ENCODE measurements at regions not wholly inside any gene's neighbourhood (a gene's known extent, or its start where the extent isn't known, plus 50 kb on each side); places are given as distances from the start of the nearest gene placed in this dataset.

GRCh38 chr1:29455781-29456180 is 219.5 kb downstream of the PTPRU start:
- DNase-seq (ENCODE audit: low read depth, low spot score) = no peak

GRCh38 chr1:29454616-29455380 is 218.5 kb downstream of the PTPRU start:
- DNase-seq (ENCODE audit: low read depth, low spot score) = no peak

GRCh38 chr1:29453502-29454240 is 217.3 kb downstream of the PTPRU start:
- peak; percentile 75 for DNase-seq (ENCODE audit: low read depth, low spot score)

- no peak for DNase-seq (ENCODE audit: low read depth, low spot score)
Observed at GRCh38 chr1:29452463-29453230, 216.3 kb downstream of the PTPRU start.

GRCh38 chr1:29451368-29451892 is 215.1 kb downstream of the PTPRU start:
- no peak for DNase-seq (ENCODE audit: low read depth, low spot score)

GRCh38 chr1:29450591-29450990 is 214.3 kb downstream of the PTPRU start:
- no peak for DNase-seq (ENCODE audit: low read depth, low spot score)

GRCh38 chr1:29448456-29449235 is 212.3 kb downstream of the PTPRU start:
- DNase-seq (ENCODE audit: low read depth, low spot score) = no peak

- DNase-seq (ENCODE audit: low read depth, low spot score) = no peak
Observed at GRCh38 chr1:29447368-29447767, 211.0 kb downstream of the PTPRU start.

GRCh38 chr1:29444782-29445729 is 208.7 kb downstream of the PTPRU start:
- DNase-seq (ENCODE audit: low read depth, low spot score) = no peak

- DNase-seq (ENCODE audit: low read depth, low spot score) = no peak
Observed at GRCh38 chr1:29444081-29444715, 207.9 kb downstream of the PTPRU start.

- no peak for DNase-seq (ENCODE audit: low read depth, low spot score)
Observed at GRCh38 chr1:29441916-29442668, 205.8 kb downstream of the PTPRU start.

- no peak for DNase-seq (ENCODE audit: low read depth, low spot score)
Observed at GRCh38 chr1:29439615-29440014, 203.3 kb downstream of the PTPRU start.

GRCh38 chr1:29438991-29439390 is 202.7 kb downstream of the PTPRU start:
- DNase-seq (ENCODE audit: low read depth, low spot score) = no peak

- DNase-seq (ENCODE audit: low read depth, low spot score) = no peak
Observed at GRCh38 chr1:29437946-29438345, 201.6 kb downstream of the PTPRU start.

- DNase-seq (ENCODE audit: low read depth, low spot score) = no peak
Observed at GRCh38 chr1:29436181-29436785, 200.0 kb downstream of the PTPRU start.

- no peak for DNase-seq (ENCODE audit: low read depth, low spot score)
Observed at GRCh38 chr1:29433830-29434229, 197.5 kb downstream of the PTPRU start.

GRCh38 chr1:29431138-29431537 is 194.8 kb downstream of the PTPRU start:
- DNase-seq (ENCODE audit: low read depth, low spot score) = no peak

- no peak for DNase-seq (ENCODE audit: low read depth, low spot score)
Observed at GRCh38 chr1:29429656-29430055, 193.3 kb downstream of the PTPRU start.

- DNase-seq (ENCODE audit: low read depth, low spot score) = no peak
Observed at GRCh38 chr1:29428997-29429396, 192.7 kb downstream of the PTPRU start.

Measured in iPS DF 19.7 (cell line).